IMR-90 (cell line): ENCODE measurements at regions not wholly inside any gene's neighbourhood (a gene's known extent, or its start where the extent isn't known, plus 50 kb on each side); places are given as distances from the start of the nearest gene placed in this dataset.

ENCODE experiments used
- ATAC-seq: fragments of 200-7000 bp; cut with Tn5 transposase; 2 replicates; pipeline ENCODE4 v1.9.1; 2020; ENCODE audit warnings: low read depth, mild to moderate bottlenecking, moderate library complexity
- BruUV-seq: library from RNA; stranded (reverse); fragments of 400-500 nt; replicated peaks from 2 replicates; lab custom pipeline; 2021; lab: Mats Ljungman, UMichigan
- CTCF ChIA-PET: fragments of 300-600 bp; formaldehyde crosslinking; extraction: SDS; loops from one replicate; lab custom pipeline; 2021; ENCODE audit warnings: antibody characterized with exemption; lab: Yijun Ruan, JAX
- POLR2A ChIA-PET: fragments of 300-600 bp; sonication (Branson Sonifier 250); formaldehyde crosslinking; loops from one replicate; lab custom pipeline; 2022; ENCODE audit warnings: antibody characterized with exemption; ENCODE audit not compliant: unreplicated experiment; lab: Charles Lee
- DNase-seq: peaks from one replicate; pipeline ENCODE4 v3.0.0; 2013
- H2AFZ ChIP-seq: replicated peaks from 2 replicates; pipeline ENCODE3; 2013; ENCODE audit warnings: low read length, mild to moderate bottlenecking; ENCODE audit not compliant: poor library complexity
- H2AK5ac ChIP-seq: 2 replicates; pipeline ENCODE4 v1.6.1; 2013; ENCODE audit warnings: low read depth, low read length, inconsistent platforms
- H2AK9ac ChIP-seq: replicated peaks from 2 replicates; pipeline ENCODE3; 2013; ENCODE audit warnings: mild to moderate bottlenecking, low read depth, low read length, moderate library complexity; ENCODE audit not compliant: poor library complexity
- H2BK120ac ChIP-seq: 2 replicates; pipeline ENCODE4 v1.6.1; 2013; ENCODE audit warnings: low read depth, low read length, inconsistent platforms
- H2BK15ac ChIP-seq: 3 replicates; pipeline ENCODE4 v1.6.1; 2013; ENCODE audit warnings: low read depth, low read length, inconsistent platforms
- H2BK20ac ChIP-seq: 2 replicates; pipeline ENCODE4 v1.6.1; 2013; ENCODE audit warnings: low read depth, mild to moderate bottlenecking, inconsistent platforms, low read length, moderate library complexity
- H2BK5ac ChIP-seq: 2 replicates; pipeline ENCODE4 v1.6.1; 2013; ENCODE audit warnings: mild to moderate bottlenecking, low read depth, low read length, inconsistent platforms; ENCODE audit not compliant: poor library complexity, severe bottlenecking
- H3K14ac ChIP-seq: replicated peaks from 2 replicates; pipeline ENCODE4 v1.6.1; 2013; ENCODE audit warnings: low read depth, low read length, inconsistent platforms
- H3K18ac ChIP-seq: 2 replicates; pipeline ENCODE4 v1.6.1; 2013; ENCODE audit warnings: low read depth, low read length, control low read depth
- H3K23ac ChIP-seq: 2 replicates; pipeline ENCODE4 v1.6.1; 2013; ENCODE audit warnings: low read depth, low read length, inconsistent platforms
- H3K27ac ChIP-seq: 2 replicates; pipeline ENCODE4 v1.5.1; 2013; ENCODE audit warnings: mild to moderate bottlenecking, control low read depth, low read length; ENCODE audit not compliant: insufficient read depth
- H3K27me3 ChIP-seq: 2 replicates; pipeline ENCODE4 v1.6.1; 2013; ENCODE audit warnings: low read length; ENCODE audit not compliant: control insufficient read depth, insufficient read depth
- H3K36me3 ChIP-seq: 2 replicates; pipeline ENCODE4 v1.6.1; 2013; ENCODE audit warnings: low read length, mixed read lengths; ENCODE audit not compliant: control insufficient read depth, insufficient read depth
- H3K4ac ChIP-seq: 2 replicates; pipeline ENCODE4 v1.6.1; 2013; ENCODE audit warnings: low read depth, low read length, inconsistent platforms
- H3K4me1 ChIP-seq: 2 replicates; pipeline ENCODE4 v1.6.1; 2013; ENCODE audit warnings: low read length, mixed read lengths; ENCODE audit not compliant: control insufficient read depth, insufficient read depth
- H3K4me2 ChIP-seq: 2 replicates; pipeline ENCODE4 v1.6.1; 2013; ENCODE audit warnings: low read depth, mild to moderate bottlenecking, control low read depth, low read length, moderate library complexity
- H3K4me3 ChIP-seq: 2 replicates; pipeline ENCODE4 v1.5.1; 2013; ENCODE audit warnings: low read depth, mild to moderate bottlenecking, control low read depth, low read length, moderate library complexity; ENCODE audit not compliant: insufficient read depth
- H3K56ac ChIP-seq: 2 replicates; pipeline ENCODE4 v1.6.1; 2013; ENCODE audit warnings: low read length, inconsistent platforms; ENCODE audit not compliant: insufficient read depth; ENCODE audit errors: extremely low read depth
- H3K79me1 ChIP-seq, 2 experiments: 2 replicates each; pipeline ENCODE4 v1.6.1; 2013; ENCODE audit warnings: low read length in 2 of 2, inconsistent platforms in 1 of 2, low read depth in 1 of 2
- H3K9ac ChIP-seq: 2 replicates; pipeline ENCODE4 v1.6.1; 2013; ENCODE audit warnings: low read depth, low read length, control low read depth
- H3K9me1 ChIP-seq: 2 replicates; pipeline ENCODE4 v1.6.1; 2013; ENCODE audit warnings: low read length, inconsistent platforms; ENCODE audit not compliant: insufficient read depth
- H3K9me3 ChIP-seq: 2 replicates; pipeline ENCODE4 v1.6.1; 2013; ENCODE audit warnings: low read length; ENCODE audit not compliant: control insufficient read depth, insufficient read depth
- H4K20me1 ChIP-seq: 2 replicates; pipeline ENCODE4 v1.6.1; 2013; ENCODE audit warnings: low read length, inconsistent platforms; ENCODE audit not compliant: insufficient read depth
- H4K5ac ChIP-seq: 2 replicates; pipeline ENCODE4 v1.6.1; 2013; ENCODE audit warnings: mild to moderate bottlenecking, low read depth, low read length, control low read depth
- H4K8ac ChIP-seq, 2 experiments: 2 replicates each; pipeline ENCODE4 v1.6.1; 2013; ENCODE audit warnings: low read depth in 2 of 2, low read length in 2 of 2, control low read depth in 1 of 2, inconsistent platforms in 1 of 2
- H4K91ac ChIP-seq: 2 replicates; pipeline ENCODE4 v1.6.1; 2013; ENCODE audit warnings: low read depth, low read length, inconsistent platforms; ENCODE audit not compliant: insufficient read depth
- CEBPB ChIP-seq: IDR thresholded peaks from 2 replicates; pipeline ENCODE4 v1.6.1; 2012; ENCODE audit warnings: low read depth, low read length, improper control_type of control experiment
- CTCF ChIP-seq: conservative IDR thresholded peaks from 2 replicates; pipeline ENCODE4 v1.5.1; 2012; ENCODE audit warnings: mild to moderate bottlenecking, low read depth, low read length, improper control_type of control experiment
- WGBS, 2 experiments: methylation state at CpG; one replicate each; pipeline versions ENCODE4 v1.1.5 to v1.1.7; 2013; ENCODE audit warnings: missing lambda C conversion rate in 2 of 2; ENCODE audit not compliant: insufficient read length in 1 of 2; ENCODE audit errors: extremely low coverage in 2 of 2; 5-methylcytosine and 5-hydroxymethylcytosine counted together
- dilution Hi-C: fragments of 300-500 bp; cut with HindIII; formaldehyde crosslinking; loops from one replicate; pipeline ENCODE4 v1.14.3; 2018; ENCODE audit warnings: low sequenced_read_pairs; ENCODE audit not compliant: unreplicated experiment
- in situ Hi-C: fragments of 300-500 bp; cut with MboI; formaldehyde crosslinking; loops from 3 replicates; pipeline ENCODE4 v1.14.3; 2019; ENCODE audit warnings: low sequenced_read_pairs, inconsistent platforms, mixed read lengths
- intact Hi-C: fragments of 100-400 bp; cut with micrococcal nuclease; formaldehyde crosslinking; loops from 2 replicates; pipeline ENCODE4 v1.10.0; 2022

DNA sequence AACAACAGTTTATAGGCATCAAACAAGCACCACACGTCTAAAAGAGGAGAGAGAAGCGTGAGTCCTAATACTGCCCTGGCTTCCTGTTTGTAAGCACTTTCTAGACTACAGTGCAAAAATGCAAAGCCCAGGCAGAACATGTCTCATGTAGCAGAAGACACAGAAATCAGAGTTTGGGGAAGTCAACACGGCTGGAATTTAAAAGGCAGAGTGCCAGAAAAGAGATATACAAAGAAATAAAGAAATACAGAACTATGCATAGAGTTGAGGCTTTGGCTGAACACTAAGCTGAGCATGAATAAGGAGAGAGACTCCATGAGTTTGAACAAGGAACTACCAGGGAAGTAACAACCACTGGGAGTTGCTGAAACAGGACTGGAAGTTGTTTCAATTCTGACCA, 566.6 kb upstream of the NR5A2 start:
- Histone ChIP-seq H2BK15ac (no peak overlapping the region), H3K56ac (no peak overlapping the region), H3K18ac (0 out of 2 replicates have a peak overlapping the region, but pooled peaks have one; percentile 43), H3K4ac (no peak overlapping the region), H2AFZ (no peak overlapping the region), H4K20me1 (no peaks in the 10 kb centered on the region), H3K4me1 (no peaks in the 10 kb centered on the region; the same call in 1 of the 2 replicates), H3K27ac (no peak overlapping the region), H2BK5ac (no peak overlapping the region), H4K91ac (no peak overlapping the region), H3K36me3 (no peaks in the 10 kb centered on the region), H3K79me1 (no peaks in the 10 kb centered on the region), H3K4me3 (no peak overlapping the region), H2BK120ac (no peak overlapping the region), H3K9ac (no peak overlapping the region), H4K5ac (no peak overlapping the region), H3K9me3 (no peaks in the 10 kb centered on the region), H3K9me1 (no peaks in the 10 kb centered on the region), H2AK5ac (no peak overlapping the region), H3K27me3 (no peaks in the 10 kb centered on the region), H3K4me2 (no peak overlapping the region; the same call in 1 of the 2 replicates), H3K14ac (no peak overlapping the region), H2AK9ac (no peak overlapping the region), H4K8ac (no peak overlapping the region), H3K23ac (no peak overlapping the region), H2BK20ac (no peak overlapping the region; the same call in 1 of the 2 replicates)
- TF ChIP-seq CEBPB = no peak
- 0 out of 2 replicates have a peak, but pooled peaks have one; percentile 13 for TF ChIP-seq CTCF
- dilution Hi-C loops = no loop called here
- ChIA-PET POLR2A (no interaction called here), CTCF (interaction anchor here (0.6 kb wide), 1 partner anchor 338 kb away, joined by 3 read pairs; no protein-coding TSS in a partner anchor)
- in situ Hi-C loops = loop anchor here (25.0 kb wide), 1 partner anchor 699 kb away; no protein-coding TSS in a partner anchor
- WGBS, 2 experiments = no CpG with 5 or more reads among the region's 3 CpGs
- intact Hi-C loops = loop anchor here (5.0 to 10.0 kb wide), 3 partner anchors 349 to 689 kb away; no protein-coding TSS in a partner anchor
- BruUV-seq = no TSS peak
- DNase-seq = peak; percentile 13
- ATAC-seq = peak; percentile 58
